Testis (tissue), 2 donors: ENCODE measurements at regions not wholly inside any gene's neighbourhood (a gene's known extent, or its start where the extent isn't known, plus 50 kb on each side); places are given as distances from the start of the nearest gene placed in this dataset.

ENCODE experiments used
- DNase-seq: peaks from one replicate; pipeline ENCODE4 v3.0.0-alpha.2; 2019
- H3K27ac ChIP-seq, 2 donors: fragments of 200-600 bp; sonication (generic); one replicate each; pipeline ENCODE4 v1.5.1; 2019
- H3K27me3 ChIP-seq: fragments of 200-600 bp; sonication (generic); one replicate; pipeline ENCODE4 v1.5.1; 2019
- H3K36me3 ChIP-seq: fragments of 200-600 bp; sonication (generic); one replicate; pipeline ENCODE4 v1.5.1; 2017; ENCODE audit warnings: low read depth; ENCODE audit errors: missing control alignments
- H3K4me1 ChIP-seq: fragments of 200-600 bp; sonication (generic); one replicate; pipeline ENCODE4 v1.5.1; 2019
- H3K4me3 ChIP-seq, 2 donors: fragments of 200-600 bp; sonication (generic); one replicate each; pipeline ENCODE4 v1.5.1; 2017 to 2019
- H3K9me3 ChIP-seq: fragments of 200-600 bp; sonication (generic); one replicate; pipeline ENCODE4 v1.5.1; 2017
- POLR2A ChIP-seq: fragments of 450-650 bp; IDR thresholded peaks from one replicate; pipeline ENCODE4 v1.6.1; 2017; ENCODE audit warnings: antibody characterized with exemption, mild to moderate bottlenecking, moderate library complexity
- WGBS, 2 donors: methylation state at CpG; one replicate each; pipeline ENCODE4 v1.1.5; 2018; 5-methylcytosine and 5-hydroxymethylcytosine counted together
- intact Hi-C: fragments of 100-400 bp; cut with DNase I; formaldehyde crosslinking; loops from one replicate; pipeline ENCODE4 v1.15.1; 2023; ENCODE audit warnings: low total_unique reads
- TF ChIP-seq, protein P1 (sequence below), 3 experiments: fragments of 450-650 bp in 2 of 3; fragments of 200-600 bp in 1 of 3; sonication (generic) in 1 of 3; IDR thresholded peaks; one replicate each; pipeline ENCODE4 v1.5.1; 2016 to 2019; ENCODE audit warnings: antibody characterized with exemption in 3 of 3, mild to moderate bottlenecking in 2 of 3, moderate library complexity in 1 of 3

DNA sequence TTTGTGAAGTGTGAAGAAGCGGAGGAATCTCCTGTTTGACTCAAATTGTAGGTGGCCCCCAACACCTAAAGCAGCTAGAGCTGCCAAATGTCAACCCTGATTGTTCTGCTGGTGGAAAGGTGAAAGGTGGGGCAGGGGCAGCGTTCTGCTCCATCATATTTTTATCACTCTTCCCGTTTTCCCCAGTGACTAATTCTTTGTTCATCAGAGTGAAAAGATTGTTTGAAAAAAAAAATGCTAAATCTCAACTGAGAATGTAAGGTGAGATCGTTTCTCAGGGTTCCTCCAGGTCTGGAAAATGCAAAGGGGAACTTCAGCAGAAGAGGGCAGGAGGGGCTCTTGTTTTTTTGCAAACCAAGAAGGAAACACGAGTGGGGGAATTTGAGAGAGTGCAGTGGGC is 137.7 kb downstream of the MN1 start:
- Histone ChIP-seq H3K27ac (no peak overlapping the region), H3K36me3 (no peaks in the 10 kb centered on the region), H3K4me3 (no peak overlapping the region), H3K9me3 (no peaks in the 10 kb centered on the region), H3K4me1 (peaks cover 21% of the 10 kb centered on the region), H3K27me3 (no peaks in the 10 kb centered on the region)
- TF ChIP-seq, protein P1, sequence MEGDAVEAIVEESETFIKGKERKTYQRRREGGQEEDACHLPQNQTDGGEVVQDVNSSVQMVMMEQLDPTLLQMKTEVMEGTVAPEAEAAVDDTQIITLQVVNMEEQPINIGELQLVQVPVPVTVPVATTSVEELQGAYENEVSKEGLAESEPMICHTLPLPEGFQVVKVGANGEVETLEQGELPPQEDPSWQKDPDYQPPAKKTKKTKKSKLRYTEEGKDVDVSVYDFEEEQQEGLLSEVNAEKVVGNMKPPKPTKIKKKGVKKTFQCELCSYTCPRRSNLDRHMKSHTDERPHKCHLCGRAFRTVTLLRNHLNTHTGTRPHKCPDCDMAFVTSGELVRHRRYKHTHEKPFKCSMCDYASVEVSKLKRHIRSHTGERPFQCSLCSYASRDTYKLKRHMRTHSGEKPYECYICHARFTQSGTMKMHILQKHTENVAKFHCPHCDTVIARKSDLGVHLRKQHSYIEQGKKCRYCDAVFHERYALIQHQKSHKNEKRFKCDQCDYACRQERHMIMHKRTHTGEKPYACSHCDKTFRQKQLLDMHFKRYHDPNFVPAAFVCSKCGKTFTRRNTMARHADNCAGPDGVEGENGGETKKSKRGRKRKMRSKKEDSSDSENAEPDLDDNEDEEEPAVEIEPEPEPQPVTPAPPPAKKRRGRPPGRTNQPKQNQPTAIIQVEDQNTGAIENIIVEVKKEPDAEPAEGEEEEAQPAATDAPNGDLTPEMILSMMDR (IDR thresholded peaks at IDR 0.05), result no peak
- intact Hi-C loops, result no loop called here
- DNase-seq, result no peak
- WGBS, 2 donors, result 62 to 75% methylated on average over 5 of the region's 5 CpGs

DNA sequence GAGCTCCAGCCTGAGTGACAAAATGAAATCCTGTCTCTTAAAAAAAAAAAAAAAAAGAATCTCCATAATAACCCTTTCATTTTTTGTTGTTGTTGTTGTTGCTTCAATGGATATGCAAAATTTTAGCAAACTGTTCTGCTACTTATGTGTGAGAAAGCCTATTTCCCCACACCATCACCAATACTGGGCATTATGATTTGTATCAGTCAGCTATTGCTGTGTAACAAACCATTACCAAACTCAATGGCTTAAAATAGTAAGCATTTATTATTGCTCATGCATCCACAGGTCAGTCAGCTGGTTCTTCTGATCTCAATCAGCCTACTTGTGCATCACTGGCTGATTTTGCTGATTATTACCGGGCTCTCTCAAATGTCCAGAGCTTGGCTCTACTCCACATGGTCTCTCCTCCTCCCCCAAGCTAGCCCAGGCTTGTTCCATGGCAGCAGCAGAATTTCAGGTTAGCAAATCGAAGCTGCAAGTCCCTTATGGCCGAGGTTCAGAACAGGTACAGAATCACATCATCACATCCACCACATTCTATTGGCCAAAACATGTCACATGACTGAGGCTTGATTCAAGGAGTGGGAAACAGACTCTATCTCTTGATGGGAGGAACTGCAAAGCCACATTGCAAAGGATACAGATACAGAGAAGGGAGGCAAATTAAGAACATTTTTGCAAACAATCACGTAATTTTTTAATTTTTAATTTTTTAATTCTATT is 135.1 kb downstream of the MN1 start:
- no peak for DNase-seq
- H3K27ac ChIP-seq, result no peak overlapping the region
- H3K4me3 ChIP-seq, result no peak overlapping the region
- WGBS, 2 donors, result 76 to 84% methylated on average over 4 of the region's 4 CpGs
- peaks cover 40% of the 10 kb centered on the region for H3K4me1 ChIP-seq
- H3K27me3 ChIP-seq, result no peaks in the 10 kb centered on the region
- intact Hi-C loops, result no loop called here
- no peaks in the 10 kb centered on the region for H3K36me3 ChIP-seq
- TF ChIP-seq, protein P1 (IDR thresholded peaks at IDR 0.05), result no peak
- no peak for TF ChIP-seq POLR2A
- H3K9me3 ChIP-seq, result no peaks in the 10 kb centered on the region

DNA sequence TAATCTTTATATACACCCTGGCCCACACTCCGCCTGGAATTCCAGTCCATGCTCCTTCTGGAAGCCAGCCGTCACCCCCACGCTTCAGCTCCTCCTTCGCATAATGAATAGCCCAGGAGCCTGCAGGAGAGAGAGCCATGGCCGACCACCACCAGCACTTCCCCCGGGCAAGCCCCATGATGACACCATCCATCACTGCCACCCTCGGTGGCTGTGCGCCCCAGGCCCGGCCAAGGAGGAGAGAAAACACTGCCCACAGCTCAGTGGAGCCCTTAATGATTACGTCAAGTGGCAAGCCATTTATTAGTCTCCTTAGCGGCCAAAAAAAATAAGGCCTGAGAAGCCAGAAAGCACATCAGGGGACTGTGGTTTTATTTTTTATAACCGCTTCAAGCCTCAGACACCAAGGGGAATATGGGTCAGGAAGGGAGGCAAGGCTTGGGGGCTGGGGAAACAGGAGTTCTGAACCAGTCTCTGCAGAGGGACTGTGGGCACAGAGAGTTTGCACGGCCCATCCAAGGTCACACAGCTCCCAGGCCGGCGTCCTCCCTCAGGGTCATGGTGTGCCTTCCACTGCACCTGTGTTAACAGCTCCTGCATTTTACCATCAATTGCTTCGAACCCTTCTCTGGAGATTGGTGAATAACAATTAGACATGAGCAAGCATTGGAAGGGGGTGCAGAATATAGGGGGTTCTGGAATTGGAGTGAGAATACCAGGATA is 134.3 kb downstream of the MN1 start:
- no peaks in the 10 kb centered on the region for H3K36me3 ChIP-seq
- intact Hi-C loops, result no loop called here
- H3K9me3 ChIP-seq, result no peaks in the 10 kb centered on the region
- peak overlapping the region; percentile 37 to 39 for H3K27ac ChIP-seq
- TF ChIP-seq POLR2A, result no peak
- TF ChIP-seq, protein P1 (IDR thresholded peaks at IDR 0.05), result no peak
- H3K4me3 ChIP-seq, result no peak overlapping the region
- WGBS, 2 donors, result 30 to 48% methylated on average over 13 to 16 of the region's 16 CpGs
- peaks cover 39% of the 10 kb centered on the region for H3K4me1 ChIP-seq
- peak; percentile 81 for DNase-seq
- H3K27me3 ChIP-seq, result no peaks in the 10 kb centered on the region

DNA sequence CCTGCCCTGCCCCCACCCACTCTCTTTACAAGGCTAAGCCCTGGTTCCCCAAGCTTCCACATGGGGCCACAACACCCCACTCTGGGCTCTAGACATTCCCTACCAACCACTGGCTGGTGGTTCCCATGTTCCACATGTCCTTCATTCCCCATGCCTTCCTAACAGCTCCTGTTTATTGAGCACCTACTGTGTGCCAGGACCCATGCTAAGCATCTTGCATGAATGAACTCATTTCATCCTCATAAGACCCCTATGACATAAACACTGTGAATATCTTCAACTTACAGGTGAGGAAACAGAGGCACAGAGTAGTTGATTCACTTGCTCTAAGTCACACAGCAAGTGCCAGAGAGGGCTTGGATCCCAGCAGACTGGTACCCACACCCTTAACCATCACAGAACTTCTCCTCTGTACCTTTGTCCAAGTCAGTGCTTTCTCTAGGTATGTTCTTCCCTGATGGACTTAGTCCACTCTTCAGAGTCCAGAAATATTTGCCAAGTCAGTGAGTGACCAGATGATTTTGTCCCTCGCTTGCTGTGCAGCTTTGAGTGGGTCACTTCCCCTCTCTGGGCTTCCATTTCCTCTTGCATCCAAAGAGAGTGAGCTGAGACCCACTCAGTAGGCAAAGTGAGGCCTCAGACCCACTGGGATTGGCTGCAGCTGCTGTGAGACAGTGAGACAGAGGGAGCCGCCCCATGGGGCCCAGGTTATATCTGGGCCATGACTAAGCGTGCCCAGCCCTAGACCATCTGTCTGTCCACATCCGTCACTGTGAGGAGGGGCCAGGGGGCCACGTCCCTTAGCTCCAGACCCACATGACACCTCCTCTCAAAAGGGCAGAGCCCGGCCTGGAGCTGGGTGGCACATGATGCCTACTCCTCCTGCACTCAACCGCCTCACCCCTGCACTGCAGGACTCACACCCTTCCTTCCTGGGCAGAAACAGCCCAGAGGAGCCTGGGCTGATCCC is 132.4 kb downstream of the MN1 start:
- intact Hi-C loops, result no loop called here
- H3K27me3 ChIP-seq, result no peaks in the 10 kb centered on the region
- DNase-seq, result peak; percentile 84
- TF ChIP-seq, protein P1 (IDR thresholded peaks at IDR 0.05), result no peak
- no peak for TF ChIP-seq POLR2A
- H3K9me3 ChIP-seq, result no peaks in the 10 kb centered on the region
- 40 to 51% methylated on average over 5 to 7 of the region's 7 CpGs for WGBS, 2 donors
- peak overlapping the region; percentile 73 to 74 for H3K27ac ChIP-seq
- H3K4me3 ChIP-seq, result no peak overlapping the region
- H3K4me1 ChIP-seq, result peaks cover 31% of the 10 kb centered on the region
- H3K36me3 ChIP-seq, result no peaks in the 10 kb centered on the region
